Prostate gland (tissue), 2 donors: ENCODE measurements at regions not wholly inside any gene's neighbourhood (a gene's known extent, or its start where the extent isn't known, plus 50 kb on each side); places are given as distances from the start of the nearest gene placed in this dataset.

Source experiments
- DNase-seq: peaks from one replicate; pipeline ENCODE4 v3.0.0-alpha.2; 2019; ENCODE audit warnings: low spot score
- H3K27ac ChIP-seq, 2 donors: fragments of 200-600 bp; sonication (generic); 2 replicates each; pipeline ENCODE4 v1.5.1; 2017 to 2019
- H3K27me3 ChIP-seq: fragments of 200-600 bp; sonication (generic); replicated peaks from 2 replicates; pipeline ENCODE4 v1.5.1; 2019; ENCODE audit not compliant: insufficient read depth
- H3K36me3 ChIP-seq, 2 donors: fragments of 200-600 bp; sonication (generic); 1 replicate in 1 of 2; 2 replicates in 1 of 2; pipeline versions ENCODE4 v1.5.1 to v1.8.1; 2017 to 2019
- H3K4me1 ChIP-seq: fragments of 200-600 bp; sonication (generic); replicated peaks from 2 replicates; pipeline ENCODE4 v1.5.1; 2019
- H3K4me3 ChIP-seq, 2 donors: fragments of 200-600 bp; sonication (generic); 2 replicates each; pipeline ENCODE4 v1.5.1; 2017 to 2019
- H3K9me3 ChIP-seq: fragments of 200-600 bp; sonication (generic); 2 replicates; pipeline ENCODE4 v1.5.1; 2017
- POLR2A ChIP-seq: fragments of 450-650 bp; IDR thresholded peaks from one replicate; pipeline ENCODE4 v1.6.1; 2016; ENCODE audit warnings: antibody characterized with exemption, mild to moderate bottlenecking
- POLR2AphosphoS5 ChIP-seq: sonication (generic); formaldehyde crosslinking; IDR thresholded peaks from one replicate; pipeline ENCODE4 v1.6.1; 2017; ENCODE audit warnings: antibody characterized with exemption
- WGBS: methylation state at CpG from one replicate; pipeline ENCODE4 v1.1.5; 2018; 5-methylcytosine and 5-hydroxymethylcytosine counted together
- intact Hi-C: fragments of 100-400 bp; cut with DNase I; formaldehyde crosslinking; loops from one replicate; pipeline ENCODE4 v1.14.2; 2022
- TF ChIP-seq, protein P1 (sequence below), 4 experiments: fragments of 200-600 bp in 2 of 4; fragments of 450-650 bp in 2 of 4; sonication (generic) in 2 of 4; IDR thresholded peaks; 1 replicate in 3 of 4; 2 replicates in 1 of 4; pipeline ENCODE4 v1.5.1; 2016 to 2019; ENCODE audit warnings: antibody characterized with exemption in 4 of 4, mild to moderate bottlenecking in 2 of 4, moderate library complexity in 2 of 4

DNA sequence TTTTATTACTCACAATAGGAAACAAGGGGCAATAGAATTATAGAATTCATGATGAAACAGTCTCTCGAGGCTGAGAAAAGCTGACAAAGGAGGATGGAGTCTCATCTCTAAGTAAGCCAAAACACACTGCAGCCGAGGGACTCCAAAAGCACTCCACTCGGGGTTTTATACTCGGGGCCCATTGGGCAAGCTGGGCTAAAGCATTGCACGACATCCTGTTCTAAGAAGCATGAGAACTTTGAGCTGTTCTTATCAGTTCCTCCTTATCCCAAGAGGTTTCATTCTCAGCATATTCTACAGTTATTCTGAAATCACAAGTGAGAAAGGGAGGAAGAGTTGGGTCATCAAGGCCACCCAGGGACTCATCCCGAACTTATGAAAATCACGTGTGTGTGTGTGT, 1475.5 kb downstream of the PCDH18 start:
- Histone ChIP-seq H3K27me3 (no peaks in the 10 kb centered on the region), H3K27ac (no peak overlapping the region), H3K9me3 (no peaks in the 10 kb centered on the region), H3K4me1 (no peaks in the 10 kb centered on the region), H3K4me3 (no peak overlapping the region), H3K36me3 (no peaks in the 10 kb centered on the region)
- WGBS, result 88% methylated on average over 7 of the region's 7 CpGs
- no peak for DNase-seq
- intact Hi-C loops, result no loop called here
- TF ChIP-seq, protein P1, sequence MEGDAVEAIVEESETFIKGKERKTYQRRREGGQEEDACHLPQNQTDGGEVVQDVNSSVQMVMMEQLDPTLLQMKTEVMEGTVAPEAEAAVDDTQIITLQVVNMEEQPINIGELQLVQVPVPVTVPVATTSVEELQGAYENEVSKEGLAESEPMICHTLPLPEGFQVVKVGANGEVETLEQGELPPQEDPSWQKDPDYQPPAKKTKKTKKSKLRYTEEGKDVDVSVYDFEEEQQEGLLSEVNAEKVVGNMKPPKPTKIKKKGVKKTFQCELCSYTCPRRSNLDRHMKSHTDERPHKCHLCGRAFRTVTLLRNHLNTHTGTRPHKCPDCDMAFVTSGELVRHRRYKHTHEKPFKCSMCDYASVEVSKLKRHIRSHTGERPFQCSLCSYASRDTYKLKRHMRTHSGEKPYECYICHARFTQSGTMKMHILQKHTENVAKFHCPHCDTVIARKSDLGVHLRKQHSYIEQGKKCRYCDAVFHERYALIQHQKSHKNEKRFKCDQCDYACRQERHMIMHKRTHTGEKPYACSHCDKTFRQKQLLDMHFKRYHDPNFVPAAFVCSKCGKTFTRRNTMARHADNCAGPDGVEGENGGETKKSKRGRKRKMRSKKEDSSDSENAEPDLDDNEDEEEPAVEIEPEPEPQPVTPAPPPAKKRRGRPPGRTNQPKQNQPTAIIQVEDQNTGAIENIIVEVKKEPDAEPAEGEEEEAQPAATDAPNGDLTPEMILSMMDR (IDR thresholded peaks at IDR 0.05), result no peak
- TF ChIP-seq POLR2A (no peak), POLR2AphosphoS5 (no peak)

DNA sequence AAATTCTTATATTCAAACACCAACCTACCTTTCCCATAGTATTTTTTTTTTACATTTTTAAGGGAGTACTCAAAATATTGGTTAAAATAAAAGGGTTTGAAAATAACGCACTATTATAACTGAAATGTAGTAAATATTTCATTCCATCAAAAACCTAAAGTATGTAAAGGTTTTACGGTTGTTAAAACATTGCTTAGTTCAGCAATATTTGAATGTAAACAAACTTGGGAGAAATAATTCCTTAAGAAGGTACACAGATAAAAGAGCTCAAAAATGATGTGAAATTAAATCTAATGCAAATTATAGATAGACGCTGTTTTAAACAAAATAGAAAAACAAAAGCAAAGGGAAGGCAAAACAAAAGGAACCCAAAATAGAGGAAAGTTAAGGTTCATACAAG, 1476.9 kb downstream of the PCDH18 start:
- TF ChIP-seq POLR2A (no peak), POLR2AphosphoS5 (no peak)
- TF ChIP-seq, protein P1 (IDR thresholded peaks at IDR 0.05), result no peak
- no peak for DNase-seq
- no peak overlapping the region for H3K4me3 ChIP-seq
- no peaks in the 10 kb centered on the region for H3K36me3 ChIP-seq
- H3K27ac ChIP-seq, result no peak overlapping the region
- WGBS, result 66% methylated on average over 3 of the region's 3 CpGs
- intact Hi-C loops, result no loop called here
- H3K27me3 ChIP-seq, result no peaks in the 10 kb centered on the region
- no peaks in the 10 kb centered on the region for H3K4me1 ChIP-seq
- no peaks in the 10 kb centered on the region for H3K9me3 ChIP-seq

DNA sequence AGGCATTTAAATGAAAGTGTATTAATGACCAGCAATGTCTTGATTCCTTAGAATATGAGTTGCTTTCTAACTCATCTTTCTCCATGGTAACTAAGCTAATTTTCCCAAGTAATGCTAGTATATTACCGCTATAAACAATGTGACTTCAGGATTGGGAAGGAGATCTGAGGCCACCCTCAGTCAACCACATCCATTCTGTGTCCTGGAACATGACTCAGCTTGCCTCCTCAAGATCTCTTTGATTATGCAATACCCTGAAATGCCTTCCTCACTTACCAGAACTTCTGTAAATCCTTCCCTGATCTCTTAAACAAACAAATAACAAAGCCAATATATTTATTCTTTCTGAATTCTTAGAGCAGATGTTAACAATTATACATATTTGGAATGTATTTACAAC, 1495.5 kb downstream of the PCDH18 start:
- Histone ChIP-seq H3K4me1 (no peaks in the 10 kb centered on the region), H3K27ac (no peak overlapping the region), H3K4me3 (no peak overlapping the region), H3K9me3 (no peaks in the 10 kb centered on the region), H3K36me3 (no peaks in the 10 kb centered on the region), H3K27me3 (no peaks in the 10 kb centered on the region)
- intact Hi-C loops, result no loop called here
- DNase-seq, result no peak
- 90% methylated on average over 1 of the region's 1 CpG for WGBS
- TF ChIP-seq, protein P1 (IDR thresholded peaks at IDR 0.05), result no peak
- TF ChIP-seq POLR2A (no peak), POLR2AphosphoS5 (no peak)

DNA sequence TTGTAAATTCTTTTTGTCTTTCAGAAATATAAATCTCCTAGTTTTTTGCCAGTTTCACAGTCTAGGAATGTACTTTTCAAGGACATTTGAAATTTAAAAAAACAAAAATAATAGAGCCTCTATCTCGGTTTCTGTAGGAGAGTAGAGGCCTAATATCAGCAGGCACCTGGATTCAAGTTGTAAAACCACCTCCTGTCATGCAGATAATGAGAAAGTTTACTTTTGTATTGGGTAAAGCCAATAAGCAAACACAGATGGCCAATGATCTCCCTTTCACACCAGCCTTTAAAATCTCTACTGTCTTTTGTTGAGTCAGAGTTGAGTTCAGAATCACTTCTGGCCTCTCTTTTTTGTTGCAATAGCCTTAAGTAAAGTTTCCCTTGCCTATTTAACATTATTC, 1499.9 kb downstream of the PCDH18 start:
- no peaks in the 10 kb centered on the region for H3K27me3 ChIP-seq
- no peak for TF ChIP-seq POLR2A
- no peak for TF ChIP-seq POLR2AphosphoS5
- TF ChIP-seq, protein P1 (IDR thresholded peaks at IDR 0.05), result no peak
- no peak overlapping the region for H3K27ac ChIP-seq
- no peaks in the 10 kb centered on the region for H3K36me3 ChIP-seq
- 33% methylated on average over 1 of the region's 1 CpG for WGBS
- H3K4me1 ChIP-seq, result no peaks in the 10 kb centered on the region
- intact Hi-C loops, result no loop called here
- H3K4me3 ChIP-seq, result no peak overlapping the region
- no peaks in the 10 kb centered on the region for H3K9me3 ChIP-seq
- DNase-seq, result no peak

DNA sequence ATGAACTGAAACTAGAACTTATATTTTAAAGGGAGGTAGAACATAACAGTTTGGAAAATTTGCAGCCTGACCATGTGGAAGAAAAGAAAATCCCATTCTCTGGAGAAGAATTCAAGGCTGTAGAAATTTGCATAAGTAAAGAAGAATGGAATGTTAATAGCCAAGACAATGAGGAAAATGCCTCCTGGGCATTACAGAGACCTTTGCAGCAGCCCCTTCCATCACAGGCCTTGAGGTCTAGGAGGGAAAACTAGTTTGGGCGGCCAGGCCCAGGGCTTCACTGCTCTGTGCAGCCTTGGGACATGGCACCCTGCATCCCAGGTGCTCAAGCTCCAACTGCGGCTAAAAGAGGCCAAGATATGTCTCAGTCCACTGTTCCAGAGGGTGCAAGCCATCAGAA, 1506.8 kb downstream of the PCDH18 start:
- Histone ChIP-seq H3K27ac (no peak overlapping the region), H3K9me3 (no peaks in the 10 kb centered on the region), H3K36me3 (no peaks in the 10 kb centered on the region), H3K4me1 (no peaks in the 10 kb centered on the region), H3K27me3 (no peaks in the 10 kb centered on the region), H3K4me3 (no peak overlapping the region)
- 32% methylated on average over 2 of the region's 2 CpGs for WGBS
- DNase-seq, result no peak
- TF ChIP-seq POLR2AphosphoS5, result no peak
- TF ChIP-seq POLR2A, result no peak
- TF ChIP-seq, protein P1 (IDR thresholded peaks at IDR 0.05), result no peak
- intact Hi-C loops, result no loop called here
